A673 (cell line): ENCODE measurements at regions not wholly inside any gene's neighbourhood (a gene's known extent, or its start where the extent isn't known, plus 50 kb on each side); places are given as distances from the start of the nearest gene placed in this dataset.

ENCODE experiments used
- BruUV-seq: library from RNA; stranded (reverse); fragments of 400-500 nt; replicated peaks from 2 replicates; lab custom pipeline; 2021; lab: Mats Ljungman, UMichigan
- CTCF ChIA-PET: fragments of 300-600 bp; sonication (Branson Sonifier 250); formaldehyde crosslinking; loops from one replicate; lab custom pipeline; 2022; ENCODE audit warnings: antibody characterized with exemption; lab: Charles Lee
- POLR2A ChIA-PET: fragments of 300-600 bp; sonication (Branson Sonifier 250); formaldehyde crosslinking; loops from one replicate; lab custom pipeline; 2022; ENCODE audit warnings: antibody characterized with exemption; ENCODE audit not compliant: low non-redundant PET; lab: Charles Lee
- DNase-seq: peaks from one replicate; pipeline ENCODE4 v3.0.0-alpha.2; 2015; ENCODE audit warnings: low spot score
- H3K27ac ChIP-seq: fragments of 200-600 bp; sonication (generic); 2 replicates; pipeline ENCODE4 v1.5.1; 2016; ENCODE audit warnings: mixed run types, low read depth, mild to moderate bottlenecking, mixed read lengths, antibody characterized with exemption, low read length; ENCODE audit not compliant: poor library complexity, severe bottlenecking
- H3K27me3 ChIP-seq: fragments of 200-600 bp; sonication (generic); replicated peaks from 2 replicates; pipeline ENCODE4 v1.6.1; 2017; ENCODE audit warnings: mixed run types, low read depth, mild to moderate bottlenecking, mixed read lengths, antibody characterized with exemption, low read length; ENCODE audit not compliant: insufficient read depth, poor library complexity
- H3K36me3 ChIP-seq: fragments of 200-600 bp; sonication (generic); 2 replicates; pipeline ENCODE4 v1.6.1; 2016; ENCODE audit warnings: mixed run types, mild to moderate bottlenecking, mixed read lengths, antibody characterized with exemption, low read length; ENCODE audit not compliant: insufficient read depth, poor library complexity, severe bottlenecking
- H3K4me1 ChIP-seq: fragments of 200-600 bp; sonication (generic); 2 replicates; pipeline ENCODE4 v1.6.1; 2017; ENCODE audit warnings: mixed run types, mild to moderate bottlenecking, mixed read lengths, antibody characterized with exemption, low read length; ENCODE audit not compliant: insufficient read depth, poor library complexity, severe bottlenecking
- H3K4me3 ChIP-seq: fragments of 200-600 bp; sonication (generic); 2 replicates; pipeline ENCODE4 v1.5.1; 2016; ENCODE audit warnings: low read depth, mixed run types, mild to moderate bottlenecking, mixed read lengths, low read length; ENCODE audit not compliant: poor library complexity, severe bottlenecking
- H3K9me3 ChIP-seq: fragments of 200-600 bp; sonication (generic); 2 replicates; pipeline ENCODE4 v1.6.1; 2016; ENCODE audit warnings: mixed run types, low read depth, mild to moderate bottlenecking, mixed read lengths, antibody characterized with exemption, low read length; ENCODE audit not compliant: poor library complexity, severe bottlenecking
- CTCF ChIP-seq: fragments of 300-800, 200-600 bp; sonication (generic); conservative IDR thresholded peaks from 2 replicates; pipeline ENCODE4 v1.5.1; 2017; ENCODE audit warnings: low read depth, mild to moderate bottlenecking, antibody characterized with exemption, low read length, moderate library complexity, mixed read lengths
- EZH2 ChIP-seq: fragments of 200-600 bp; sonication (generic); IDR thresholded peaks from 2 replicates; pipeline ENCODE4 v1.6.1; 2017; ENCODE audit warnings: borderline replicate concordance, low read depth, mild to moderate bottlenecking, mixed read lengths, antibody characterized with exemption, low read length; ENCODE audit not compliant: poor library complexity, severe bottlenecking
- intact Hi-C: fragments of 100-400 bp; cut with micrococcal nuclease; formaldehyde crosslinking; loops from one replicate; pipeline ENCODE4 v1.10.0; 2022; ENCODE audit not compliant: unreplicated experiment

GRCh38 chr22:25388866-25389540, 169.6 kb downstream of the CRYBB2 start:
- CTCF ChIA-PET, result no interaction called here

GRCh38 chr22:25389541-25389919, 170.1 kb downstream of the CRYBB2 start:
- Histone ChIP-seq H3K9me3 (no peaks in the 10 kb centered on the region), H3K4me1 (no peaks in the 10 kb centered on the region), H3K4me3 (no peak overlapping the region), H3K36me3 (no peaks in the 10 kb centered on the region), H3K27ac (no peak overlapping the region), H3K27me3 (no peaks in the 10 kb centered on the region)
- TF ChIP-seq CTCF (no peak), EZH2 (no peak)
- ChIA-PET CTCF (no interaction called here), POLR2A (no interaction called here)
- intact Hi-C loops, result no loop called here
- no TSS peak for BruUV-seq
- no peak for DNase-seq

More at GRCh38 chr22:25388866-25389540, 169.6 kb downstream of the CRYBB2 start:
- intact Hi-C loops, result no loop called here
- no peak for DNase-seq
- no TSS peak for BruUV-seq
- Histone ChIP-seq H3K4me3 (no peak overlapping the region), H3K36me3 (no peaks in the 10 kb centered on the region), H3K27me3 (no peaks in the 10 kb centered on the region), H3K27ac (no peak overlapping the region), H3K9me3 (no peaks in the 10 kb centered on the region), H3K4me1 (no peaks in the 10 kb centered on the region)
- POLR2A ChIA-PET, result no interaction called here
- TF ChIP-seq CTCF, result no peak
- no peak for TF ChIP-seq EZH2

GRCh38 chr22:25390297-25391240, 171.1 kb downstream of the CRYBB2 start:
- ChIA-PET POLR2A (no interaction called here), CTCF (no interaction called here)
- DNase-seq, result no peak
- intact Hi-C loops, result no loop called here
- BruUV-seq, result no TSS peak
- Histone ChIP-seq H3K27ac (no peak overlapping the region), H3K4me3 (no peak overlapping the region), H3K9me3 (no peaks in the 10 kb centered on the region), H3K4me1 (no peaks in the 10 kb centered on the region), H3K27me3 (no peaks in the 10 kb centered on the region), H3K36me3 (no peaks in the 10 kb centered on the region)
- TF ChIP-seq EZH2 (no peak), CTCF (no peak)
